Liver (tissue), 3 donors: ENCODE measurements at regions not wholly inside any gene's neighbourhood (a gene's known extent, or its start where the extent isn't known, plus 50 kb on each side); places are given as distances from the start of the nearest gene placed in this dataset.

Experiments
- EGR1 ChIP-seq, 2 donors: IDR thresholded peaks; 2 replicates each; pipeline ENCODE4 v1.6.1; 2016 to 2018; ENCODE audit warnings: antibody characterized with exemption in 2 of 2, low read depth in 2 of 2
- JUND ChIP-seq, 2 donors: IDR thresholded peaks; 2 replicates each; pipeline ENCODE4 v1.6.1; 2016; ENCODE audit warnings: antibody characterized with exemption in 2 of 2
- RAD21 ChIP-seq, 2 donors: IDR thresholded peaks; 2 replicates each; pipeline ENCODE4 v1.6.1; 2016; ENCODE audit warnings: antibody characterized with exemption in 2 of 2, mild to moderate bottlenecking in 2 of 2
- SP1 ChIP-seq: IDR thresholded peaks from 2 replicates; pipeline ENCODE4 v1.6.1; 2018; ENCODE audit warnings: antibody characterized with exemption, mild to moderate bottlenecking
- TAF1 ChIP-seq: conservative IDR thresholded peaks from 2 replicates; pipeline ENCODE4 v1.6.1; 2016; ENCODE audit warnings: antibody characterized with exemption, mild to moderate bottlenecking
- YY1 ChIP-seq: IDR thresholded peaks from 2 replicates; pipeline ENCODE4 v1.6.1; 2016; ENCODE audit warnings: antibody characterized with exemption, mild to moderate bottlenecking
- TF ChIP-seq, protein P1 (sequence below): fragments of 150-350 bp; IDR thresholded peaks from 2 replicates; pipeline ENCODE4 v1.5.1; 2017; ENCODE audit warnings: improper control_type of control experiment, low read depth, low read length; ENCODE audit not compliant: missing input control
- TF ChIP-seq, protein P2 (sequence below): IDR thresholded peaks from 2 replicates; pipeline ENCODE4 v1.6.1; 2016; ENCODE audit warnings: antibody characterized with exemption, mild to moderate bottlenecking
- donor health status: healthy.
- donor health status: healthy.

DNA sequence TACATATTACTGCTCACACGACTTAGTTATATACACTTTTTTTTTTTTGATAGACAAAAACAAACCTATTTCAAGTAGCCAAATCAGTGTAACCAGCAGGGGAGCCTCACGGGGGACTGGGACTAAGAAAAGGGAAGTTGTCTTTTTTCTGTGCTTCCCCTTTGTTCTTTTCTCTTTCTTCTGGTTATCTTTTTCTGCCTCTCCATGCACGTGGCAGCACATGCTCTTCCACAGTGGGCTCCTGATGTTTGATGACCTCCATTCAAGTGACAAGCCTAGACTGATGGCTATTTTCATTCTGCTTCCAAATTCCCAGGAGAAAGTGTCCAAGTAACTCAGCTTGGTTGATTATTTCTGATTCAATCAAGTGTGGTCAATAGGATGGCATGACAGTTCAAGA, 98.2 kb upstream of the STK39 start:
- TF ChIP-seq, protein P1, sequence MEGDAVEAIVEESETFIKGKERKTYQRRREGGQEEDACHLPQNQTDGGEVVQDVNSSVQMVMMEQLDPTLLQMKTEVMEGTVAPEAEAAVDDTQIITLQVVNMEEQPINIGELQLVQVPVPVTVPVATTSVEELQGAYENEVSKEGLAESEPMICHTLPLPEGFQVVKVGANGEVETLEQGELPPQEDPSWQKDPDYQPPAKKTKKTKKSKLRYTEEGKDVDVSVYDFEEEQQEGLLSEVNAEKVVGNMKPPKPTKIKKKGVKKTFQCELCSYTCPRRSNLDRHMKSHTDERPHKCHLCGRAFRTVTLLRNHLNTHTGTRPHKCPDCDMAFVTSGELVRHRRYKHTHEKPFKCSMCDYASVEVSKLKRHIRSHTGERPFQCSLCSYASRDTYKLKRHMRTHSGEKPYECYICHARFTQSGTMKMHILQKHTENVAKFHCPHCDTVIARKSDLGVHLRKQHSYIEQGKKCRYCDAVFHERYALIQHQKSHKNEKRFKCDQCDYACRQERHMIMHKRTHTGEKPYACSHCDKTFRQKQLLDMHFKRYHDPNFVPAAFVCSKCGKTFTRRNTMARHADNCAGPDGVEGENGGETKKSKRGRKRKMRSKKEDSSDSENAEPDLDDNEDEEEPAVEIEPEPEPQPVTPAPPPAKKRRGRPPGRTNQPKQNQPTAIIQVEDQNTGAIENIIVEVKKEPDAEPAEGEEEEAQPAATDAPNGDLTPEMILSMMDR = no peak
- TF ChIP-seq RAD21 (IDR thresholded peaks at IDR 0.05) (no peak), SP1 (no peak), TAF1 (no peak), YY1 (no peak), JUND (IDR thresholded peaks at IDR 0.05) (no peak), EGR1 (IDR thresholded peaks at IDR 0.05; ENCODE audit: low read depth in 2 of 2) (no peak)
- TF ChIP-seq, protein P2, sequence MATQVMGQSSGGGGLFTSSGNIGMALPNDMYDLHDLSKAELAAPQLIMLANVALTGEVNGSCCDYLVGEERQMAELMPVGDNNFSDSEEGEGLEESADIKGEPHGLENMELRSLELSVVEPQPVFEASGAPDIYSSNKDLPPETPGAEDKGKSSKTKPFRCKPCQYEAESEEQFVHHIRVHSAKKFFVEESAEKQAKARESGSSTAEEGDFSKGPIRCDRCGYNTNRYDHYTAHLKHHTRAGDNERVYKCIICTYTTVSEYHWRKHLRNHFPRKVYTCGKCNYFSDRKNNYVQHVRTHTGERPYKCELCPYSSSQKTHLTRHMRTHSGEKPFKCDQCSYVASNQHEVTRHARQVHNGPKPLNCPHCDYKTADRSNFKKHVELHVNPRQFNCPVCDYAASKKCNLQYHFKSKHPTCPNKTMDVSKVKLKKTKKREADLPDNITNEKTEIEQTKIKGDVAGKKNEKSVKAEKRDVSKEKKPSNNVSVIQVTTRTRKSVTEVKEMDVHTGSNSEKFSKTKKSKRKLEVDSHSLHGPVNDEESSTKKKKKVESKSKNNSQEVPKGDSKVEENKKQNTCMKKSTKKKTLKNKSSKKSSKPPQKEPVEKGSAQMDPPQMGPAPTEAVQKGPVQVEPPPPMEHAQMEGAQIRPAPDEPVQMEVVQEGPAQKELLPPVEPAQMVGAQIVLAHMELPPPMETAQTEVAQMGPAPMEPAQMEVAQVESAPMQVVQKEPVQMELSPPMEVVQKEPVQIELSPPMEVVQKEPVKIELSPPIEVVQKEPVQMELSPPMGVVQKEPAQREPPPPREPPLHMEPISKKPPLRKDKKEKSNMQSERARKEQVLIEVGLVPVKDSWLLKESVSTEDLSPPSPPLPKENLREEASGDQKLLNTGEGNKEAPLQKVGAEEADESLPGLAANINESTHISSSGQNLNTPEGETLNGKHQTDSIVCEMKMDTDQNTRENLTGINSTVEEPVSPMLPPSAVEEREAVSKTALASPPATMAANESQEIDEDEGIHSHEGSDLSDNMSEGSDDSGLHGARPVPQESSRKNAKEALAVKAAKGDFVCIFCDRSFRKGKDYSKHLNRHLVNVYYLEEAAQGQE = no peak
